AG04449 (cell line): ENCODE measurements at regions not wholly inside any gene's neighbourhood (a gene's known extent, or its start where the extent isn't known, plus 50 kb on each side); places are given as distances from the start of the nearest gene placed in this dataset.

Source experiments
- CTCF ChIA-PET: fragments of 350-600 bp; formaldehyde crosslinking; extraction: SDS; loops from one replicate; lab custom pipeline; 2021; ENCODE audit warnings: antibody characterized with exemption; lab: Yijun Ruan, JAX
- POLR2A ChIA-PET: fragments of 400-600, 350-600 bp; formaldehyde crosslinking; extraction: SDS; loops from one replicate; lab custom pipeline; 2020; ENCODE audit warnings: antibody characterized with exemption, inconsistent platforms; lab: Yijun Ruan, JAX
- DNase-seq: peaks from one replicate; pipeline ENCODE4 v3.0.0-alpha.2; 2010; ENCODE audit warnings: low read depth, low spot score
- H3K4me3 ChIP-seq: 2 replicates; pipeline ENCODE4 v1.5.1; 2011; ENCODE audit warnings: low read depth, mild to moderate bottlenecking, control low read depth, low read length
- TF ChIP-seq, protein P1 (sequence below): IDR thresholded peaks from one replicate; pipeline ENCODE4 v1.5.1; 2011; ENCODE audit warnings: mild to moderate bottlenecking, moderate library complexity, low read length, control low read depth, inconsistent platforms; ENCODE audit not compliant: insufficient read depth; ENCODE audit errors: missing control alignments

DNA sequence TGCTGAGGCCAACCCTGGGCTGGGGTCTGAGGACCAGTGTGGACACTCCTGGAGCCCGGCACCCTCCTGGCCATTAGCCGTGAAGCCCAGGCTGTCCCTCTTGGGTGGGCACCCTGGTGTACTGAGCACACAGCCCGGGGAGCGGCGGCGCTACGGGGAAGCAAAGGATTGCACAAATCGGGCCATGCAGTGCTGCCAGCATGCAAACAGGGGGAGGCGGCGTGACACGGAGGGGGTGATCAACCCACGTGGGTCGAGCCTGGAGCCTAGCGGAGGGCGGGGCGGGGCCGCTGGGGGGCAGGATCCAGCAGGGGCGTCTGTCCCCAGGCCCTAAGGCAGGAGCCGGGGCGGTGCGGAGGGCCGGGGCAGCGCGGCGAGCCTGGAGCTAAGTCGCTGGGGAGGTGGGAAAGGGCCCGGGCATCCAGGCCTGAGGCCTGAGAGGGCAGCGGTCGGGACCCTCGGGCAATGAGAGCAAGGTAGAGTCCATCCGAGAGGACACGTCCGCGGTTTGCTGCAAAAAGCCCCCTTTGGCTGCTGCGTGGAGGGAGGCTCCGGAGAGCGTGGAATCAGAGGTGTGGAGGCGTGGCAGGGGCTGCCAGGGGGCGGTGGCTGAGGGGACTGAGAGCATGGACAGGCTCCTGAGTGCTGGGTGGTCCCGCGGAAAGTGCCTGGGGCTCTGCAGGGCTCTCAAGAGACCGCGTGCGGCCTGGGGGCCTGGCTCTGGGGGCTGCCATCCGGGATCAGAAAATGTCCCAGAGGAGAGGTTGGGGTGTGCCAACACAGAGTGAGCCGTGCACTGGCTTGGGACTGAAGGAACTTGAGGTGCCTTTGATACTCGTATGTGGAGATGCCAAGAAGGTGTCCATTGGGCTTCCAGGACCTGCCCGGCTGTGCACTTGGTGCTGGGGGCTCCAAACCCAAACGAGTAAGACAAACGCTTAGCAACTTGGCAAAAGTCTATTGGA, 94.2 kb downstream of the BARX1 start:
- DNase-seq, result no peak
- TF ChIP-seq, protein P1, sequence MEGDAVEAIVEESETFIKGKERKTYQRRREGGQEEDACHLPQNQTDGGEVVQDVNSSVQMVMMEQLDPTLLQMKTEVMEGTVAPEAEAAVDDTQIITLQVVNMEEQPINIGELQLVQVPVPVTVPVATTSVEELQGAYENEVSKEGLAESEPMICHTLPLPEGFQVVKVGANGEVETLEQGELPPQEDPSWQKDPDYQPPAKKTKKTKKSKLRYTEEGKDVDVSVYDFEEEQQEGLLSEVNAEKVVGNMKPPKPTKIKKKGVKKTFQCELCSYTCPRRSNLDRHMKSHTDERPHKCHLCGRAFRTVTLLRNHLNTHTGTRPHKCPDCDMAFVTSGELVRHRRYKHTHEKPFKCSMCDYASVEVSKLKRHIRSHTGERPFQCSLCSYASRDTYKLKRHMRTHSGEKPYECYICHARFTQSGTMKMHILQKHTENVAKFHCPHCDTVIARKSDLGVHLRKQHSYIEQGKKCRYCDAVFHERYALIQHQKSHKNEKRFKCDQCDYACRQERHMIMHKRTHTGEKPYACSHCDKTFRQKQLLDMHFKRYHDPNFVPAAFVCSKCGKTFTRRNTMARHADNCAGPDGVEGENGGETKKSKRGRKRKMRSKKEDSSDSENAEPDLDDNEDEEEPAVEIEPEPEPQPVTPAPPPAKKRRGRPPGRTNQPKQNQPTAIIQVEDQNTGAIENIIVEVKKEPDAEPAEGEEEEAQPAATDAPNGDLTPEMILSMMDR, result no peak
- CTCF ChIA-PET, result interaction anchor here (0.7 kb wide), 1 partner anchor 11 kb away, joined by 4 read pairs; no protein-coding TSS in a partner anchor
- POLR2A ChIA-PET, result no interaction called here
- H3K4me3 ChIP-seq, result no peak overlapping the region

DNA sequence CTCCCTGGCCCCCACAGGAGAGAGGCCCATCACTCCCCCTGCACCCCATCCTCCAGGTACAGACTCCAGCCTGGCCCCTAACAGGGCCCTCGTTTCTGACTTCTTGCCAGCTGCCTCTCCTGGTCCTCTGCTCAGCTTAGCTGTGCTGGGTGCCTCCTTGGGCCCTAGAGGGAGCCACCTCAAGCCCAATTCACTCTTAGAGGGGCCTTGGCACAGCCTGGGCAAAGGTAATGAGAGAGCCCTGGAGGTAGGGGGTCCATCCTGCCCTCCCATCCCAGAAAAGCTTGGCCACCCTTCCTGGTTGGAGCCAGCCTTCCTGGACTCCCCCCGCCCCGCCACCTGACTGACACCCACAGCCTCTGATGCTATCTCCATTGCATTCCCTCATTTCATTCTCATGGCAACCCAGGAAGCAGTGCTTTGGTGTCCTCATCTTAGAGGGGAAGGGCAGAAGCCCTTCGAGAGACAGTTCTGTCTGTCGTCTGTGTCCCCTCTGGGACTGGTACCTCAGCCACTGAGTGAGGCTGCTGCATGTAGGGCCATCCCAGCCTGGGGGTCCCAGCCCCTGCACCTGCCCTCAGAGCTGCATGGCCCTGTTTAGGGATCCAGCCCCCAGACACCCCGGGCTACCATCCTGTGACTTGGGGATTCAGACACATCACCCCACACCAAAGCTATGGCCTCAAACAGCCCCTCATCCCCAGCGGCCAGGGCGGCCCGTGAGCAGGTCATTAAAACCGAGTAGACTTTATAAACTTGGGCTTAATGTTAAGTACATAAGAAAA, 95.5 kb downstream of the BARX1 start:
- no peak overlapping the region for H3K4me3 ChIP-seq
- ChIA-PET CTCF (no interaction called here), POLR2A (no interaction called here)
- TF ChIP-seq, protein P1, result no peak
- no peak for DNase-seq

DNA sequence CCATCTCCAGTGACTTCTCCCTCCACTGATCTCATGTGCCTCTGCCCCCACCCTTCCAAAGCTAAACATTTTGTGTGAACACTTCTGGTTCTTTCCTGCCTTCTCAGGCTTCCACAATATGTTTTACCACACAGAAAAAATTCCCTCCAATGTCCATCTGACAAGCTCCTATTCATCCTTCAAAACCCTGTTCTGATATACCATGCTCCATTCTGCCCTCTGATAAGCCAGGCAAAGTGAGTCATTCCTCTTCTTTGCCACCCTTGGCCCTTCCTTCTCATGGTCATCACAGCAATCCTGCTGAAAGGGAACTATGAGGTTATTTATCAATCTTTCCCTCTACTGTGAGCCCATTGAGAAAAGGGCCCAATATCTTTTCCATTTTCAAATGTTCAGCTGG, 97.6 kb downstream of the BARX1 start:
- ChIA-PET CTCF (no interaction called here), POLR2A (no interaction called here)
- TF ChIP-seq, protein P1, result no peak
- H3K4me3 ChIP-seq, result no peak overlapping the region
- no peak for DNase-seq

DNA sequence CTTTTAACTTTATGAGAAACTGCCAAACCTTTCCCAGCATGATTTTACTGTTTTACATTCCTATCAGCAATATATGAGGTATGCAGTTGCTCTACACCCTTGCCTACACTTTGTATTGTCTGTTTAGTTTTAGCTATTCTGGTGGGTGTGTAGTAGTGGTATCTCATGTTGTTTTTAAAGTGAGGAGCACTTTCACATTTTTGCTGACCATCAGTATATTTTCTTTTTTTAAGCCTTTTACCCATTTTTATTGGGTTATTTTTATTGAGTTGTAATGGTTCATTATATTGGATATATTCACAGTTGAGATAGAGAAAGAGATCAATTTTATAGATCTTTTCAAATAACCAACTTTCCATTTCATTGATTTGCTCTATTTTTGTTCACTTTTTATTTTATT, 102.4 kb downstream of the BARX1 start:
- POLR2A ChIA-PET, result no interaction called here

DNA sequence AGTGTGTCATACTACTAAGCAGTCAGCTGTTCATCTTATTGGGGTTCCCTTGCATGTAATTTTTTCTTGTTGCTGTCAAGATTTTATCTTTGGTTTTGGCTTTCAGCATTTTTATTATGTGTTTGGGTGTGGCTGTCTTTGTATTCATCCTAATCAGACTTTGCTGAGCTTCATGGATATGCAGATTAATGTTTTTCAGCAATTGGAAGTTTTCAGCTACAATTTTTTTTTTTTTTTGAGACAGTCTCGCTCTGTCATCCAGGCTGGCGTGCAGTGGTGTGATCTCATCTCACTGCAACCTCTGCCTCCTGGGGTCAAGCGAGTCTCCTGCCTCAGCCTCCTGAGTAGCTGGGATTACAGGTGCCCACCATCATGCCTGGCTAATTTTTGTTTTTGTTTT, 108.8 kb downstream of the BARX1 start:
- DNase-seq, result no peak
- H3K4me3 ChIP-seq, result no peak overlapping the region
- ChIA-PET POLR2A (no interaction called here), CTCF (no interaction called here)
- TF ChIP-seq, protein P1, result no peak

More for the DNA sequence above, 102.4 kb downstream of the BARX1 start:
- no peak overlapping the region for H3K4me3 ChIP-seq
- TF ChIP-seq, protein P1, result no peak
- no peak for DNase-seq
- CTCF ChIA-PET, result no interaction called here

DNA sequence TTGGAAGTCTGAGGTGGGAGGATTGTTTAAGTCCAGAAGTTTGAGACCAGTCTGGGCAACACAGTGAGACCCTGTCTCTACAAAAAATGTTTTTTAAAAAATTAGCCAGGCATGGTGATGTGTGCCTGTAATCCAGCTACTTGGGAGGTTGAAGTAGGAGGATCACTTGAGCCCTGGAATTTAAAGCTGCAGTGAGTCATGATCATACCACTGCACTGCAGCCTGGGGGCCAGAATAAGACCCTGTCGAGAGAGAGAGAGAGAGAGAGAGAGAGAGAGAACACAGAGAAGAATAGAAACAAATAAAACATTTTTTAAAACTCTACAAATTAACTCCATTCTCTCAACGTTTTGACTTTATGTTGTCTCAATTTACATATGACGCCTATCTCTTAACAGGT, 111.8 kb downstream of the BARX1 start:
- CTCF ChIA-PET, result no interaction called here
- no peak overlapping the region for H3K4me3 ChIP-seq
- POLR2A ChIA-PET, result no interaction called here
- TF ChIP-seq, protein P1, result no peak
- DNase-seq, result no peak
